ENCODE measurements at regions not wholly inside any gene's neighbourhood (a gene's known extent, or its start where the extent isn't known, plus 50 kb on each side); places are given as distances from the start of the nearest gene placed in this dataset.
"Not testable (repeated sequence)": the region's sequence is repeated elsewhere in the genome, so short reads cannot be mapped to it uniquely, and the experiment has no call there.

DNA sequence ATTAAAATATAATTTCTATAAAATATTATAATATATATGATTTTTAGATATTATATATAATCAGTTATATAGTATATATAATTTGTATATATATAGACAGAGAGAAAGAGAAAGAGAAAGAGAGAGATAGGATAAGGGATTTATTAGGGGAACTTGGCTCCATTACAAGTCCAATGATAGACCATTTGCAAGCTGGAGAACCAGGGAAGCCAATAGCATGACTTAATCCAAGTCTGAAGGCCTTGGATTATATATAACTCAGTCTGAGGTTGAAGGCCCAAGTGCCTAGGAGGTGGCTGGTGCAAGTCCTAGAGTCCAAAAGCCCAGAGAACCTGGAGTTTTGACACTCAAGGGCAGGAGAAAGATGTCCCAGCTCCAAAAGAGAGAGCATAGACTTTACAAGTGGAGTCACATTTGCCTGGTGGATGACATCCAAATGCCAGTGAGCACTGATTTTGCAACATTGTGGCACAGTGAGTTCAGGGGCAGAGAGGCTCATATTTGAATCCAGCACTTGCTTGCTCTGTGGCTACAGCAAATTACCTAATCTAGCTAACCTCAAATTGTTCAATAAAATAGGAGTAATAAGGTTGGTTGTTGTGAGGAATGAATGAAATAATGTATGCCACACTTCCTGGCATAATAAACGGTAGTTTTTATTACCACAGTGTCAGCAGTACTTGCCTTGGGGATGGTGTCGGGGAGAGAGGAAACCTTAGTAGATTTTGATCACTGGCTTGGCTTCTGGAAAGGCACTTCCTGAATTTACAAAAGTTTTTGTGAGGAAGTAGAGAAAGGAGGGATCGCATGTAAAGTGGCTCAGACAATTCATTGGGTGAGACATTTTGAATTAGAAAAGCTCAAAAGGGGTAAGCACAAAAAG is 69.6 kb upstream of the CD28 start:
- H3K4me3 Mint-ChIP-seq = no peak overlapping the region
- no peaks in the 10 kb centered on the region for H3K36me3 Mint-ChIP-seq
- TF ChIP-seq RORB (CRISPR knock-in tag; IDR thresholded peaks at IDR 0.05) (no peak), HMGA2 (CRISPR knock-in tag; IDR thresholded peaks at IDR 0.05) (peak; percentile 77; the same call in 1 of the 2 replicates)
- DNase-seq (ENCODE audit: low spot score) (no peak), ATAC-seq (peak; percentile 18)
- H3K4me1 Mint-ChIP-seq = peaks cover 18% of the 10 kb centered on the region
- peaks cover 17% of the 10 kb centered on the region for H3K9me3 Mint-ChIP-seq
- H3K27me3 Mint-ChIP-seq (ENCODE audit: low read depth) = no peaks in the 10 kb centered on the region
- ChIA-PET CTCF (no interaction called here), POLR2A (interaction anchor here (0.6 kb wide), 1 partner anchor 852 kb away, joined by 4 read pairs; no protein-coding TSS in a partner anchor)
- H3K27ac Mint-ChIP-seq = peak overlapping the region; percentile 82

DNA sequence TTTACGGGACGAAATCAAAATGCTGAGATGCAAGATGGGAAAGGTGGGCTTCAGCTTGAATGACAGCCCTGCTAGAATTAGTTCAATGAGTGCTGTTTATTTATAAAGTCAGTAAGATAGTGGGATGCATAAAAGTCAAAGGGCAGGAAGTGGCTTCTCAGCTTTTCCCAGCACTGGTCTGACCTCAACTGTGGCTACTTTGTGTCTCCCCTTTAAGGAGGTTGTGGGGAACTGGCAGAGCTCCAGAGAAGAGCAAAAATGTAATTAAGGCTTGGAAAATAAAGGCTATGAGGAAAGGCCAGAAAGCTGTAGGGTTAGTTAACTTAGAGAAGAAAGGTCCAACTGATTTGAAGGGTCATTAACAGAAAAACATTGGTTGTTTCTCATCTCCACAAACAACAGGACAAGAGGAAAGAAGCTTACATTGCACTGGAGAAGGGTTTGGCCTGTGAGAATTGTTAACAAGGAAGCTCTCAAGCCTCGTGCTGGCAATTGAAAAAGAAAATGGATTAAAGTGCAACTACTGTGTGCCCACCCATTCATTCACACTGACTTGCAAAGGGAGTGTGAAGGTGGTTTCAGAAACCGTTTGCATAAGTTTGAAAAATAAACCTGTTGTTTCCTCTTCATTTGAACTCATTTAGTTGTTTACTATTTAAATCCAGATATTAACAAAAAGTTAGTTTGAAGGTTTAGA is 68.8 kb upstream of the CD28 start:
- Mint-ChIP-seq H3K4me1 (peaks cover 18% of the 10 kb centered on the region), H3K9me3 (peaks cover 23% of the 10 kb centered on the region), H3K27me3 (ENCODE audit: low read depth) (no peaks in the 10 kb centered on the region), H3K36me3 (no peaks in the 10 kb centered on the region), H3K4me3 (no peak overlapping the region), H3K27ac (peak overlapping the region; percentile 82)
- DNase-seq (ENCODE audit: low spot score) = no peak
- ChIA-PET CTCF (no interaction called here), POLR2A (interaction anchor here (0.6 kb wide), 1 partner anchor 853 kb away, joined by 4 read pairs; no protein-coding TSS in a partner anchor)
- TF ChIP-seq, protein P1, sequence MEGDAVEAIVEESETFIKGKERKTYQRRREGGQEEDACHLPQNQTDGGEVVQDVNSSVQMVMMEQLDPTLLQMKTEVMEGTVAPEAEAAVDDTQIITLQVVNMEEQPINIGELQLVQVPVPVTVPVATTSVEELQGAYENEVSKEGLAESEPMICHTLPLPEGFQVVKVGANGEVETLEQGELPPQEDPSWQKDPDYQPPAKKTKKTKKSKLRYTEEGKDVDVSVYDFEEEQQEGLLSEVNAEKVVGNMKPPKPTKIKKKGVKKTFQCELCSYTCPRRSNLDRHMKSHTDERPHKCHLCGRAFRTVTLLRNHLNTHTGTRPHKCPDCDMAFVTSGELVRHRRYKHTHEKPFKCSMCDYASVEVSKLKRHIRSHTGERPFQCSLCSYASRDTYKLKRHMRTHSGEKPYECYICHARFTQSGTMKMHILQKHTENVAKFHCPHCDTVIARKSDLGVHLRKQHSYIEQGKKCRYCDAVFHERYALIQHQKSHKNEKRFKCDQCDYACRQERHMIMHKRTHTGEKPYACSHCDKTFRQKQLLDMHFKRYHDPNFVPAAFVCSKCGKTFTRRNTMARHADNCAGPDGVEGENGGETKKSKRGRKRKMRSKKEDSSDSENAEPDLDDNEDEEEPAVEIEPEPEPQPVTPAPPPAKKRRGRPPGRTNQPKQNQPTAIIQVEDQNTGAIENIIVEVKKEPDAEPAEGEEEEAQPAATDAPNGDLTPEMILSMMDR (IDR thresholded peaks at IDR 0.05) = no peak
- TF ChIP-seq SMAD4 (CRISPR knock-in tag; IDR thresholded peaks at IDR 0.05) (no peak), SOX15 (CRISPR knock-in tag; IDR thresholded peaks at IDR 0.05) (no peak), ESRRA (CRISPR knock-in tag; IDR thresholded peaks at IDR 0.05; ENCODE audit: borderline replicate concordance) (no peak), CDX4 (CRISPR knock-in tag; IDR thresholded peaks at IDR 0.05; ENCODE audit: borderline replicate concordance) (no peak), RELA (CRISPR knock-in tag; IDR thresholded peaks at IDR 0.05; ENCODE audit: borderline replicate concordance) (no peak), TCF7 (CRISPR knock-in tag; IDR thresholded peaks at IDR 0.05; ENCODE audit: low read depth) (no peak), ZNF416 (CRISPR knock-in tag; IDR thresholded peaks at IDR 0.05) (no peak), ZNF423 (CRISPR knock-in tag; IDR thresholded peaks at IDR 0.05) (no peak), E2F4 (CRISPR knock-in tag; IDR thresholded peaks at IDR 0.05; ENCODE audit: borderline replicate concordance, low read depth) (no peak)
- peak; percentile 61 for ATAC-seq

DNA sequence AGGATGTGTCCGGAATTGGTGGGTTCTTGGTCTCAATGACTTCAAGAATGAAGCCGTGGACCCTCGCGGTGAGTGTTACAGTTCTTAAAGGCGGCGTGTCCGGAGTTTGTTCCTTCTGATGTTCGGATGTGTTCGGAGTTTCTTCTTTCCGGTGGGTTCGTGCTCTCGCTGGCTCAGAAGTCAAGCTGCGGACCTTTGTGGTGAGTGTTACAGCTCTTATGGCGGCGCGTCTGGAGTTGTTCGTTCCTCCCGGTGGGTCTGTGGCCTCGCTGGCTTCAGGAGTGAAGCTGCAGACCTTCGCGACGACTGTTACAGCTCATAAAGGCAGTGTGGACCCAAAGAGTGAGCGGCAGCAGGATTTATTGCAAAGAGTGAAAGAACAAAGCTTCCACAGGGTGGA is 64.6 kb upstream of the CD28 start:
- DNase-seq (ENCODE audit: low spot score); POLR2A ChIA-PET; H3K36me3 Mint-ChIP-seq; H3K4me3 Mint-ChIP-seq; ATAC-seq; H3K27me3 Mint-ChIP-seq (ENCODE audit: low read depth); H3K27ac Mint-ChIP-seq; CTCF ChIA-PET: not testable (repeated sequence)
- peaks cover 19% of the 10 kb centered on the region for H3K9me3 Mint-ChIP-seq
- peaks cover 15% of the 10 kb centered on the region for H3K4me1 Mint-ChIP-seq

- H3K9me3 Mint-ChIP-seq = peaks cover 19% of the 10 kb centered on the region
- H3K27ac Mint-ChIP-seq; H3K4me1 Mint-ChIP-seq; H3K4me3 Mint-ChIP-seq; CTCF ChIA-PET; ATAC-seq; POLR2A ChIA-PET; H3K36me3 Mint-ChIP-seq; DNase-seq (ENCODE audit: low spot score); H3K27me3 Mint-ChIP-seq (ENCODE audit: low read depth): not testable (repeated sequence)
These were observed 63.6 kb upstream of the CD28 start for GRCh38 chr2:203642841-203643240.
